ENCODE measurements at regions not wholly inside any gene's neighbourhood (a gene's known extent, or its start where the extent isn't known, plus 50 kb on each side); places are given as distances from the start of the nearest gene placed in this dataset.

DNA sequence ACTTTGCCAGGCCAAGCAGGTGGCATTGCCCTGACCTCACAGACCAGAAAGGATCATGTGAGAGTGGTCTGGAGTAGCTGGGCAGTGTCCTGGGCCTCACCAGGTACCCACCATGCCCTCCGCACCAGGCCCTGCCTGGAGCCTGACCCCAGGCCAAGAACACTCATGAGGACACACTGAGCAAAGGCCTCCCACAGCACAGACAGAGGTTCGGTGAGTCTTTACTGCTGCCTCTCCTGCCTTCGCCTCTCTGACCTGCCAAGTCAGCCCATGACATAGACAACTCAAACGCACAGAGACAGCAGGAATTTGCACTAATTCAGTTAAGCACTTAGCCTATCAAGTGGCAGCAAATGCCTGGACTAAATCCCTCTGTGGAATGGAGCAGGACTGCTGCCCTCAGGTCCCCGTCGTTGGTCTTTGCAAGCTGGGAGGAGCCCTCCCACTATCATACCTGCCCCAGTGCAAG lies 62.5 kb downstream of the RHOB start:
- DNase-seq (ENCODE audit: low spot score), result no peak
- TF ChIP-seq, protein P1, sequence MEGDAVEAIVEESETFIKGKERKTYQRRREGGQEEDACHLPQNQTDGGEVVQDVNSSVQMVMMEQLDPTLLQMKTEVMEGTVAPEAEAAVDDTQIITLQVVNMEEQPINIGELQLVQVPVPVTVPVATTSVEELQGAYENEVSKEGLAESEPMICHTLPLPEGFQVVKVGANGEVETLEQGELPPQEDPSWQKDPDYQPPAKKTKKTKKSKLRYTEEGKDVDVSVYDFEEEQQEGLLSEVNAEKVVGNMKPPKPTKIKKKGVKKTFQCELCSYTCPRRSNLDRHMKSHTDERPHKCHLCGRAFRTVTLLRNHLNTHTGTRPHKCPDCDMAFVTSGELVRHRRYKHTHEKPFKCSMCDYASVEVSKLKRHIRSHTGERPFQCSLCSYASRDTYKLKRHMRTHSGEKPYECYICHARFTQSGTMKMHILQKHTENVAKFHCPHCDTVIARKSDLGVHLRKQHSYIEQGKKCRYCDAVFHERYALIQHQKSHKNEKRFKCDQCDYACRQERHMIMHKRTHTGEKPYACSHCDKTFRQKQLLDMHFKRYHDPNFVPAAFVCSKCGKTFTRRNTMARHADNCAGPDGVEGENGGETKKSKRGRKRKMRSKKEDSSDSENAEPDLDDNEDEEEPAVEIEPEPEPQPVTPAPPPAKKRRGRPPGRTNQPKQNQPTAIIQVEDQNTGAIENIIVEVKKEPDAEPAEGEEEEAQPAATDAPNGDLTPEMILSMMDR (IDR thresholded peaks at IDR 0.05; ENCODE audit: borderline replicate concordance, control extremely low read depth, extremely low read depth, insufficient read depth, missing control alignments), result no peak
- in situ Hi-C loops (cut with MboI; ENCODE audit: low sequenced_read_pairs, unreplicated experiment), result no loop called here

DNA sequence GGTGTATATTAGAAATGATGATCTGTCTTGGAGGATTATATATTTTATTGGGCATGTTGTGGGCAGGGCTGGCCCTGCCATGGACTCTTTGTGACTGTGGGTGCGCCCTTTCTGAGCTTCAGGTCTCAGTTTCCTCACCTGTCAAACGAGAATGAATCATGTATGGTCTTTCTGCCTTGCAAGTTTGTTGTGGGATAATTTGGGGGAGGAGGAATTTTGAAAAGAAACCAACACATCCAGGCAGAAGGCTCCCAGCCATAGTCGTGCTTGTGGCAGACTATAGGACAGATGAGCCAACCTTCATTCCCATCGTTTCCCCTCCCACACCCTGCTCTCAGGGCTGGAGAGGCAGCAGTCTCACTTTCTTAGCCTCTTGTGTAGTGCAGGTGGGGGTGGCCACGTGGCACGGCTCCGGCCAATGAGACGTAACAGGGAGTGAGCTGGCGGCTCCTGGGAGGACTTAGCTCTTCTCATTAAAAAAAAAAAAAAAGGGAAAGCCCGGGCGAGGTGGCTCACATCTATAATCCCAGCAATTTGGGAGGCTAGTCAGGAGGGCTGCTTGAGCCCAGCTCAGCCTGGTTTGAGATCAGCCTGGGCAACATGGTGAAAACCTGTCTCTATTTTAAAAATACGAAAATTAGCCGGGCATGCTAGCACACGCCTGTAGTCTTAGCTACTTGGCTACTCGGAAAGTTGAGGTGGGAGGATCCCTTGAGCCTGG lies 63.1 kb downstream of the RHOB start:
- DNase-seq (ENCODE audit: low spot score), result no peak
- TF ChIP-seq, protein P1 (IDR thresholded peaks at IDR 0.05; ENCODE audit: borderline replicate concordance, control extremely low read depth, extremely low read depth, insufficient read depth, missing control alignments), result no peak
- in situ Hi-C loops (cut with MboI; ENCODE audit: low sequenced_read_pairs, unreplicated experiment), result no loop called here

DNA sequence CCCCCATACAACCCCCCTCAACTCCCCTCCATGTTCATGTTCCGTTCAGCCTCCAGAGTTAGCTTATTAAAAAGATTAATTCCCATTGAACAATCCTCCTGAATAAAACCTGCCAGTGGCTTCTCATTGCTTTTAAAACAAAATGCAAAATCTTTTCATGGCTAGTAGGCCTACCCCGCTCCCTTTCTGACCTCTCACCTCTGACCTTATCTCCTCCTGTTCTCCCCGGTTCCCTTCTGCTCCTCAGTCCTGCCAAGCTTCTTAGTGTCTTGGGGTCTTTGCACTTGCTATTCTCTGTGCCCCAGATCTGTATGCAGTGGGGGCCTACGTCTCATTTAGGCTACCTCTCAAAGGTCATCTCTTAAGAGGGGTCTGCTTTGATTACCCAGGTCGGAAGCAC lies 64.3 kb downstream of the RHOB start:
- in situ Hi-C loops (cut with MboI; ENCODE audit: low sequenced_read_pairs, unreplicated experiment), result no loop called here
- TF ChIP-seq, protein P1 (IDR thresholded peaks at IDR 0.05; ENCODE audit: borderline replicate concordance, control extremely low read depth, extremely low read depth, insufficient read depth, missing control alignments), result no peak
- DNase-seq (ENCODE audit: low spot score), result no peak

DNA sequence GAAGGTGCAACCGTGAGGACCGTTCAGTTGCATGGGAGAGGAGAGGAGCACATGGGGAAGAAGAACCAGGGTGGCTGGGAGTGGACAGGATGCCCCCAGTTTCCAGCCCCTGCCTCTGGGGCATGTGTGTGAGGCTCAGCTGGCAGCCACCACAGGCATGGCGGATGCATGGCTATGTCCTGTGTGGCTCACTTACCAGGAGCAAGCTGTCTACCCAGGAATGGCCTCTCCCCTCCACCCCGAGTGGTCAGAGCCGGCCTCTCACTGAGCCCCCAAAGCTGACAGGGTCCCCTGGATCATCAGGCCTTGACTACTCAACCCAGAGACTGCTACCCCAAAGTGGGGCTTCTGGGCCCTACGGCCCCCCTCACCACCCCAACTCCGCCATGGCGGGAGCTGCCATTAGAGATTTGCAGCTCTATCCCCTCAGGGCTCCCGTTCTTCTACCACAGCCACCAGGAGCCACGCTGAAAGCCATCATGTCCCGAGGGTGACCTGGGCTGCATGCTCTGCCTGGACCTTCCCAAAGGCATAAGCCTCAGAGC lies 65.3 kb downstream of the RHOB start:
- TF ChIP-seq, protein P1 (IDR thresholded peaks at IDR 0.05; ENCODE audit: borderline replicate concordance, control extremely low read depth, extremely low read depth, insufficient read depth, missing control alignments), result no peak
- in situ Hi-C loops (cut with MboI; ENCODE audit: low sequenced_read_pairs, unreplicated experiment), result no loop called here
- no peak for DNase-seq (ENCODE audit: low spot score)

DNA sequence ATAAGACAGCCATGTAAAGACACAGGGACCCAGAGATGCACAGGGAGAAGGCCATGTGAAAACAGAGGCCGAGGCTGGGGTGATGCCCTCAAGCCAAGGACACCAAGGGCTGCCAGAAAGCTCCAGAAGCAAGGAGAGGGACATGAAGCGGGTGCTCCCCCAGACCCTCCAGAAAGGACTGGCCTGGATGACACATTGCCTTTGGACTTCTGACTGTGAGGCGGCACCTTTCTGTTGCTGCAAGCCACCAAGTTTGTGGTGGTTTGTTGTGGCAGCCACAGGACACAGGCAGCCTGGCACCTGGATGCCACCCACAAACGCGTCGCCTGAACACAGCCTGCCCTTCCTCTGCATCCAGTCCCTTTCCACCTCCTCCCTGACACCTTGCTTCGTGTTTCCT lies 67.1 kb downstream of the RHOB start:
- no peak for DNase-seq (ENCODE audit: low spot score)
- TF ChIP-seq, protein P1 (IDR thresholded peaks at IDR 0.05; ENCODE audit: borderline replicate concordance, control extremely low read depth, extremely low read depth, insufficient read depth, missing control alignments), result no peak
- in situ Hi-C loops (cut with MboI; ENCODE audit: low sequenced_read_pairs, unreplicated experiment), result no loop called here

DNA sequence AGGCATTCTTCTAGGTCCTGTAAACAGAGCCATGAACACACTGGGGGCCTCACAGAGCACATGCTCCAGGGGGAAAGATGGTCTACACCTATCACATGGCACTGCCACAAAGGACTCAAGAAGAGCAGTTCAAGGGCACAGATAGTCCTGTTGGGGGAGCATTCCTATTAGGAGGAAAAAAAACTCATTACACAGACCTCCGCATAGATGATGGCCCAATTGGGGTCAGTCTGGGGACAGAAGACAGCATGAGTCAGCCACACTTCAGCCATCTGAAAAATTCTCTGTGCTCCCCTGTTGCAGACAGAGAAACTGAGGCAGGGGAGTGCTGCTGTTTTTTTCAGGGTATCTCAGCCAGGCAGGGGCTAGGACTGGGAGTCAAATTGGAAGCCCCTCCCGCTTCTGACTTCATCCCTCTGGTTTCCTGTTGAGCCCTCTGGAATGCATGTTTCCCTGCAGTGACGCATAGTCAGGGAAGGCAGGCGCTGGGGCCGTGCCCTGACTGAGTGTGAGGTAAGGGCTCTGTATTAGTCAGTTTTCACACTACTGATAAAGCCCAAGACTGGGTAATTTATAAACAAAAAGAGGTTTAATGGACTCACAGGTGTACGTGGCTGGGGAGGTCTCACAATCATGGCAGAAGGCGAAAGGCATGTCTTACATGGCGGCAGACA lies 67.9 kb downstream of the RHOB start:
- no peak for DNase-seq (ENCODE audit: low spot score)
- in situ Hi-C loops (cut with MboI; ENCODE audit: low sequenced_read_pairs, unreplicated experiment), result no loop called here
- TF ChIP-seq, protein P1 (IDR thresholded peaks at IDR 0.05; ENCODE audit: borderline replicate concordance, control extremely low read depth, extremely low read depth, insufficient read depth, missing control alignments), result no peak
